NCI-H187 treated with DMSO at 0.1 percent for 48 hours (cell line): ENCODE measurements at regions not wholly inside any gene's neighbourhood (a gene's known extent, or its start where the extent isn't known, plus 50 kb on each side); places are given as distances from the start of the nearest gene placed in this dataset.
"Not testable (repeated sequence)": the region's sequence is repeated elsewhere in the genome, so short reads cannot be mapped to it uniquely, and the experiment has no call there.

Source experiments
- DNase-seq: peaks from one replicate; lab custom pipeline; 2025; lab: John Stamatoyannopoulos, UW

GRCh38 chr5:100232736-100233135, 302.4 kb upstream of the FAM174A start:
- no peak for DNase-seq

GRCh38 chr5:100188778-100189177, 346.4 kb upstream of the FAM174A start:
- no peak for DNase-seq

GRCh38 chr5:100188339-100188738, 346.8 kb upstream of the FAM174A start:
- no peak for DNase-seq

DNA sequence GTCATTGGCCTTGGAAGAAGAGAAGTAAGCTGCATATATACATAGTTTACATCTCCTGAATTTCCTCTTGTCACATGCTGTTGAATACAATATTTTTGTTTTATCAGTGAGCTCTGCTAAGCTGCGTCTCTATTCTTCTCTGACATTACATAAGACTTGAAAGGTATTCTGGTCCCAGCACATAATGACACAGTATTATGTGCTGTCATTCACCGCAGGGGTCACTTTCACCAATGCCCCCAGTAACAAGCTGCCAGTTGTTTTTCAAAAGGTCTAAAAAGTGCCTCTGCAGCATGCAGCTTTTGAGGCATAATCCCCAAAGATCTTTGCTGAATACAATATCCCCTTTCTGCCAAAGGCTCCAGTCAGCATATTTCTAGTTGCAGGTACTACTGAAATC, 349.0 kb upstream of the FAM174A start:
- no peak for DNase-seq

DNA sequence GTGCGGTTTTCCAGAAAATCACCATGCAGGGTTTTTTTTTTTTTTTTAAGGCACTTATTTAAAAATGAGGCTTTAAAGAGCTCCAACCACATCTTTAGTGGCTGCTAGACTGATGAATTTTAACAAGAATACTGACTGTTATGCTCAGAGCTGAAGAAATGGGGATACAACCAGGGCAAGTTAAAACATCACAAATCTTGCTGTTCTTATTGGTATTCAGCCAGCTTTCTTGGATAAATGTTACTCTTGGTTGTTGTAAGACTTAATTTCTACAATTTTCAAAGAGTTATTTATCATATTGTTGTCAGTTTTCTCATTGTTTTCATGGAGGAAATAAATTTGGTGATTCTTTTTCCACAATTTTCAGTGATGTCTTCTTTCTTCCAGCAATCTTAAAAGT, 352.8 kb upstream of the FAM174A start:
- DNase-seq = no peak

GRCh38 chr5:100175346-100175745, 359.8 kb upstream of the FAM174A start:
- no peak for DNase-seq

- DNase-seq = no peak
These were observed 369.9 kb upstream of the FAM174A start for GRCh38 chr5:100165309-100165708.

DNA sequence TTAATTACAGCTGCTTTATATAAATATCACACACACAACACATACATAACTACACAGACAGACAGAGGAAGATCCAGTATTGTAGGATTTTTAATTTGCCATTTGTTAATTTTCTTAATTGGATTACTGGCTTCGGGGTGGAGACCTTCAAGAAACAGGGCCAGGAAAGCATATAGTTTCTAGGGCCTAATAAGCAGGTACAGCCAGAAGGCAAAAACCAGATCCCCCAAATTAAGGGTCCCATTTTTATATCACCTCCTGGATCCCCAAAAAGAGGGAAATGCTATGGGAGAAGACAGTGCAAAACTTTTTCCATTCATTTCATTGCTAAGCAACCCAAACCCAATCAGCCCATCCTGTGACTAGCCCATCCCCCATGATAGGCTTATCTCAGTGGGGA, 373.3 kb upstream of the FAM174A start:
- DNase-seq = no peak

DNA sequence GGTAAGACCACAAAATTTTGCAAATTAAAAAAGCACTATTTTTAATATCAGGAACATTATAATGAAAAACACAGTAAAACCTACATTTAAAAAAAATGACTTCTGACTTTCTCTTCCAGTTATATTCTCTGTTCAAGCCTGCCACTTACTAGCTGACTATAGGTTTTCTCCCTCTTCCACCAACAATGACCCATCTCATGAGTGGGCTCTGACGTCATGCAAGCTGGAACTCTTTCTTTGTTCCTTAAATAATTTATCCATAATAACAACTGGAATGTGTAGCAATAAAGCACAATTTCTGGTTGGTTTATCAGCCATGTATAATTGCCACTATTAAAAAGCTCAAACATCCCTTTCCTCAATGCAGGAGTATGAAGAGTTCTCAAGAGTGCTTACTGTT, 378.1 kb upstream of the FAM174A start:
- DNase-seq = no peak

DNA sequence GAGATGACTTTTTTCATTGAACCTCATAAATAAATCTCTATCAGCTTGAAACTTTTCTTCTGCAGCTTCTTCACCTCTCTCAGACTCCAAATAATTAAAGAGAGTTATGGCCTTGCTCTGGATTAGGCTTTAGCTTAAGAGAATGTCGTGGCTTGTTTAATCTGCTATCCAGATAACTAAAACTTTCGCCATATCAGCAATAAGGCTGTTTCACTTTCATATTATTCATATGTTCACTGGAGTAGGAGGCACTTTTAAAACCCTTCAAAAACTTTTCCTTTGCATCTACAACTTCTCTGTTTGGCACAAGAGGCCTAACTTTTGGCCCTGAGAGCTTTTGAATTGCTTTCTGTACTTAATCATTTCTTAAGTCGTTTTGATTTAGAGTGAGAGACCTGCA, 386.9 kb upstream of the FAM174A start:
- no peak for DNase-seq

DNA sequence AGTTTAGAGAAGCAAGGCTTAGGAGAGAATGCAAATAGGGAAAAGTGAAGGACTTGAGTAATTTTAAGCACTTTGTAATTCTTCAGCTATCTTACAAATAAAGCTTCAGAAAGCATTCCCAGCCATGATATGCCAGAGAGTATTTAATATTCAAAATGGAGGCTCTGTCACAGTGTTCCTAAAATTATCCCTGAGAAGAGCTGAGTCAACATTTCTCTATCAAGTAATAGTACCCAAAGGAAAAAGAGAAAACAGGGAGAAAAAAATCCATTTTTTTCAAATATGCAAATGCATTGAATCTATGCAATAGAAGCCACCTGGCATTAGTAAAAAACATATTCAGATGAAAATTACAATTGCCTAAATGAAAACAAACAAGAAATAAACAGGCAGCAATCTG, 392.6 kb upstream of the FAM174A start:
- DNase-seq = no peak

GRCh38 chr5:100131161-100131560, 404.0 kb upstream of the FAM174A start:
- DNase-seq = no peak

- DNase-seq = no peak
These were observed 404.9 kb upstream of the FAM174A start for GRCh38 chr5:100130307-100130706.

DNA sequence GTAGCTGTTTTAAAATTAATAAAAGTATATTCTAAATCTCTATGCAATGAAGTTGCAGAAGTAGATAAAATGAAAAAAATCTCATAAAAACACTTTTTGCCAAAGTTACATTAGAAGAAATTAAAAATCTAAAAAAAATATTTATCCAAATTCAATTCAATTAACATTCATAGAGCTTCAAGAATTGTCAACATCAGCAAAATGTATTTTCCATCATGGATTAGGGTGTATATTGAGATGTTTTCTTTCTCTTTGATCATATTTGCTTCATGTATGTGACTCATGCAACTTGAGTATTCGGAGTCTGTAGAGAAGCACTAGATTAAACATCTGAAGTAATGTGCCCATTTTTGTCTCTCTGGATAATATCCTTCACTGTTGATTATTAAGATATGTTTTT, 415.3 kb upstream of the FAM174A start:
- no peak for DNase-seq

- DNase-seq = no peak
These were observed 424.7 kb upstream of the FAM174A start for GRCh38 chr5:100110497-100110896.

DNA sequence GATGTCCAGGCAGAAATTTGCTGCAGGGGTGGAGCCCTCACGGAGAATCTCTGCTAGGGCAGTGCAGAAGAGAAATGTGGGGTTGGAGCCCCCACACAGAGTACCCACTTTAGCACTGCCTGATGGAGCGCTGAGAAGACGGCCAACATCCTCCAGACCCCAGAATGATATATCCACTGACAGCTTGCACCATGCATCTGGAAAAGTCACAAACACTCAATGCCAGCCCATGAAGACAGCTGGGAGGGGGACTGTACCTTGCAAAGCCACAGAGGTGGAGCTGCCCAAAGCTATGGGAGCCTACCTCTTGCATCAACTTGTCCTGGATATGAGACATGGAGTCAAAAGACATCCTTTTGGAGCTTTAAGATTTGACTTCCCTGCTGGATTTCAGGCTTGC, 426.3 kb upstream of the FAM174A start:
- no peak for DNase-seq

- not testable (repeated sequence) for DNase-seq
These were observed 431.5 kb upstream of the FAM174A start for GRCh38 chr5:100103592-100104119.

DNA sequence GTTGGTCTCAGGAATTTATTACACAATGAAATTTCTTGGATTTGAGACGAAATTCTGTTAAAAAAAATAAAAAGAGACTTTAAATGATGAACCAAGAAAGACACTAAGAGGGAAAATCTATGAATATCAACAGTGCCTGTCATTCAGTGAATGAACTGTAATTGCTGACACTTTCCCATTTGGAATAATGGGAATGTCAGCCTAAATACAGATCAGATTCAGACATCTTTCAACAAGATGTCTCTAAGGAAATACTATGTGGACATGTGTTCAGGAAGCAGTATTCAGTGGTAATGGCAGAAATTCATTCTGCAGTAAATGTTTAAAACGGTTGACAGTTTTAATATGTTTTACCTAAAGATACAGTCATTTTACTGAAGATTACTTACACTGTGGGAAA, 433.7 kb upstream of the FAM174A start:
- not testable (repeated sequence) for DNase-seq

GRCh38 chr5:100096328-100096727, 438.8 kb upstream of the FAM174A start:
- not testable (repeated sequence) for DNase-seq

DNA sequence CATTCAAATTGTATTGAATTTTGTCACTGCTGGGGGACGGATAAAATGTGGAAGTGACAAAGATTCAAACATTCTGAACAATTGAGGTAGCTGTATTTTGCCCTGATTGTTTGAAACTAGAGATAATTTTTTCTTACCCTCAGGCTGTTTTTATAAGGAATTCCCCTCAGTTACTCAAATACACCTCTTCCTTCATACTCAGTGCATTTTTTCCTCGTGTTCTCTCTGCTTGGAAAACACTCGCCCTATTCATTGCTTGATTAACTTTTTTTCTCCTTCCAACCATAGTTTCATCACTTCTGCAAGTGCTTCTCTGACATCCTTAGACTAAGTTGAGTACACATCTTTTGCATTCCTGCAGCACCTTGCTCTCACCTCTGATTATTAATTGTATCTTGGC, 454.5 kb upstream of the FAM174A start:
- not testable (repeated sequence) for DNase-seq

DNA sequence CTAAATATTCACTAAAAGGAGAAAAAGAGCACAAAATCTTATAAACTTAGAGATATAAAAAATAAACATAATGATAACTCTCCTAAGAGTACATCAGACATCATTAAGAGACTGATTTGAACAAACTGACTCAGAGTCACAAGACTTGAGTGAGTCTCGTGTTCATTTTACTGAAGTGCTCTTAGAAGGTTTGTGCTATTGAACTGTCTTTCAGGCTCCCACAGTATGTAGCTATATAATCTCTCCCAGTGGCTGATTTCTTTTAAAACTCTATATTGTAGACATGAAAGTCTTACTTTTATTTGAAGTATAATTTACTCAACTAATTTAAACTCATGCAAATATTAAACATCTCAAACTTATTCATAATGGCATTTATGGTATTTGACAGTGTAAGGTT, 456.0 kb upstream of the FAM174A start:
- not testable (repeated sequence) for DNase-seq

GRCh38 chr5:100066020-100066419, 469.2 kb upstream of the FAM174A start:
- not testable (repeated sequence) for DNase-seq

- DNase-seq = no peak
These were observed 491.7 kb upstream of the FAM174A start for GRCh38 chr5:100043475-100043874.

DNA sequence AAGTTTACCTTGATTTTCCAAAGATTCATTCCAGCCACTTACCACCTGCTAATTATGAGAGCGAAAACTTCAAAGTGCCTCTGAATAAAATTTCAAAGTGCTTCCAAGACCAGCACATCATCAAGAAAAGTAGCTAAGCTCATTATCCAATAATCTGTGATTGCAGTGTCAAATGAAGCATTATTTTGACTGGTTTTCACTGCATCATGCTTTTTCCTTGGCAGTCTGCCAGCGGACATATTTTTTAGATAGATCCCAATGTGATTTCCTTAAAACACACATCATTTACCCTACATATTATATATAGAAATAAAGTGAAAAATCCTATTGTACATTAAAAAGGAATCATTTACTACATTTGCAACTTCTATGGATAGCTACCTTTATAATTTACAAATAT, 508.6 kb upstream of the FAM174A start:
- no peak for DNase-seq

DNA sequence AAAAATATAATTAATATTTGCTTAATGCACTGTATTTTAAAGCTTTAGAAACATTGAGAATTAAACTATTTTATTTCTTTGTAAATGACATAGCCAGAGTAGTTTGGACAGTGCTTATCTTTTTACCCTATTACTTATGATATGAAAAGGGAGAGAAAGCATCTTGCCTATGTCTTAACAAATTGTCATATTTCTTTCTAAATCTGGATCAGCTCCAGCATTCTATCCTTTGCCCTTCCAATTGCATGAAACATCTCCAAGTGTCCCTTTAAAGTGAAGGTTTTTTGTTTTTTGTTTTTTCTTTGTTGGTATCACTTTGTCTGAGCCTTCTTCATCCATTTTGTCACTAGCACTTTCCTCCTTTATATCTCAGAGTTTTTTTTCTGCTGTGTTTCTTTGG, 511.6 kb upstream of the FAM174A start:
- DNase-seq = no peak
